GM21786 (cell line): ENCODE measurements at regions not wholly inside any gene's neighbourhood (a gene's known extent, or its start where the extent isn't known, plus 50 kb on each side); places are given as distances from the start of the nearest gene placed in this dataset.

Experiments used
- ATAC-seq: cut with Tn5 transposase; IDR thresholded peaks from one replicate; pipeline ENCODE4 v1.9.1; 2021; ENCODE audit not compliant: unreplicated experiment

- ATAC-seq = no peak
Measured at GRCh38 chr9:91092214-91092613, 269.5 kb downstream of the AUH start.

GRCh38 chr9:91094324-91095088 is 267.2 kb downstream of the AUH start:
- ATAC-seq = no peak

DNA sequence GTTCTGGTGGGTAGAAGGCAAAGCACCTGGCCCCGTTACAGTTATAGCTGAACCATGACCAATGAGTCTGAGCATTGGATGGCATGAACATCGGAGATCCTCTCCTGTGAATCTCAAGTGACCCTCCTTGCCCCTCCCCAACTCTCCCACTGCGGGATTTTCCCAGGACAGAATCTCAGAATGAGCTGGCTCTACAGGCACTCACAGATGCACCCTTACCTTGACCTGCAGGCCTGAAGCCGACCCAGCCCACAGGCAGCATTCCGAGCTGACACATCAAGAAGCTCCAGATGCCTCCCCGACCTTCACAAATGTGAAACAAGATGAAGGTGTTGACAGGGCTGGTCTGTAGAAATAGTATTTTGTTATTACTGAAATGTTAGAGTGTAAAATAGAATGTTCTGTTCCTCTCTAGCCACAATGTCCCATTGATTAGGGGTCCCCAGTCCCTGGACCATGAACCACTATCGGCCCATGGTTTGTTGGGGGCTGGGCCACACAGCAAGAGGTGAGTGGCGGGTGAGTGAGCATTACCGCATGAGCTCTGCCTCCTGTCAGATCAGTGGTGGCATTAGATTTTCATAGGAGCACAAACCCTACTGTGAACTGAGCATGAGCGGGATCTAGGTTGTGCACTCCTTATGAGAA is 263.4 kb downstream of the AUH start:
- ATAC-seq = no peak

DNA sequence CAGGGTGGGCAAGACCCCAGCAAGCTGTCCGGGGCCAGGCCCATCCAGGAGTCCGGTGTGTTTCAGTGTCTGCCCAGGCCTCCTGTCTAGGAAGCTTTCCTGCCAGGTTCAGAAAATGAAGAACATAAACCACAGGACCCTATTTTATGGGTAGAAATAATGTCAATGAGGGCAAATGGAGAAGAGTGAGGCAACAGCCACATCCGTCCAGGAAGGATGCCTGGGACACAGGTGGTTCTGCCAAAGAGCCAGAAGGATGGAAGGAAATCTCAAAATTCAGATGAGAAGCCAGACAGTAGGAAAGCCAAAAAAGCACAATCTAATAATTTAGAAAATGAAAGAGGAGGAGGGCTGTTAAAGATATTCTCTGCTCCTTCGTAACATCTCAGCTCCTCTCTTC is 262.3 kb downstream of the AUH start:
- no peak for ATAC-seq

DNA sequence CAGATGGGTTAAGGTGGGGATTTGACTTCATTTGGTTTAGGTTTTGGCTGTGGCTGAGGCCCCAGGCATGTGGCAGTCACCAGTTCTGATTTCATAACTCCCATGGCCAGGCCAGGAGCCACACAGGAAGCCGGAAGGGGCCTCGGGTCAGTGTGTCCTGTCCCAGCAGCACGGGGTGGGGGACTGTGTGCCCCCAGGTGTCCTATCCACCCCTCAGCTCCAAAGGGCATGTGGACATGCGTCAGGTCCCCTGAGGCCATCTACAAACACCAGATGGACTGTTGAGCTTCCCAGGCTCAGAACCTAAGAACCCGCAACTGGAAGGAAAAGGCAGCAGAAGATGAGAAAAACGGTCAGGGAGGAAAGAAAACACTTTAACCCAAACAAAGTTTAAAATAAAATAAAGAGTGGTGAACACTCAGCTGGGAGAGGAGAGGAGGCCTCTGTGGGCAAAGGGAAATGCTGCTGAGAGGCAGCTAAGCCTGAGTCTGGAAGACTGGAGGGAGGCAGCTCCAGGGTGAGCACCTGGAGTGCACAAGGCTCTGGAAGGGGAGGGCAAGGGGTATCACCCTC is 260.8 kb downstream of the AUH start:
- no peak for ATAC-seq

- ATAC-seq = no peak
Measured at GRCh38 chr9:91101611-91102168, 260.0 kb downstream of the AUH start.

- no peak for ATAC-seq
Measured at GRCh38 chr9:91102269-91102668, 259.4 kb downstream of the AUH start.

- no peak for ATAC-seq
Measured at GRCh38 chr9:91103931-91104330, 257.8 kb downstream of the AUH start.

DNA sequence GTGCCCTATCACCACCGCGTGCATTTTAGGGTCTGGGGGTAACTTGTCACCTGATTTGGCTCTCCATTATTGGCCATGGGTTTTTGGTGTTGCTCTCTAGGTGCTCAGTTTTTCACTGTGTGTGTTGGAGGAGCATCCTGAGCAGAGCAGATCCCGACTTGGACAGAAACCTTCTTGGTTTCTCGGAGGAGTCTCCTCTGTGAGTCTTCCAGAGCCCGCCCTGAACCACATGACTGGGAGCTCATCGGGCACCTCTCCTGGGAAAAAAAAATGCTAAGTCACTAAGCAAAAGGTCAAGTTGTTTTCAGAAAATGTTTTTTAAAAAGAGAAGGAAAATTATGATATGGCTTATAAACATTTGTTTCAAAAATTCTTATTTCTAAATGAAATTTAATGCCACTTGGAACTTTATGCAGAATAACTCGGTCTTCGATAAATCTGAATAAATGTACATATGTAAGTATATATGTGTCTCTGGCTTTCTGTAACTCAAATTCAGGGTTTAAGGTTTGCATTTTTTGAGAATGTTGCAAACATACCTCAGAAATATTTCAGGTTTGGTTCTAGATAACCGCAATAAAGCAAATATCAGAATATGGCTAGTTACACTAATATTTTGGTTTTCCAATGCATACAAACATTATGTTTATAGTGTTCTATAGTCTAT is 255.2 kb downstream of the AUH start:
- no peak for ATAC-seq

GRCh38 chr9:91111226-91111625 is 250.5 kb downstream of the AUH start:
- ATAC-seq = no peak

- ATAC-seq = no peak
Measured at GRCh38 chr9:91111876-91112275, 249.8 kb downstream of the AUH start.

GRCh38 chr9:91113016-91113415 is 248.7 kb downstream of the AUH start:
- ATAC-seq = no peak

DNA sequence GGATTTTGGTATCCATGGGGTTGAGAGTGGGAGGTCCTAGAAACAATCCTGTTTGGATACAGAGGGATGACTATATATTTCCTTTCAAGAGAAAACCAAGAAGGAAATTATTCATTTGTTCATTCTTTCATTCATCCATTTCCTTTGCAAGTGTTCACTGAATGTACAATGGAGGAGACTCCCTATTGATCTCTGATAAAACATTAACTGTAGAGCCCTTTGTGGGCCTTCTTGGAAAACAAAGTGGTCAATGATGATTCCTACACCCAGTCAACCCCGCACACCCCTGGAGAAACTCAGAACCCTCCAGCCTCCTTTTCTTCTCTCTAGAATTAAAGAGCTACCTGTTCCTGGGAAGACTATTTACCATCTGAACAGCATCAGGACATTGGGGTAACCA is 247.3 kb downstream of the AUH start:
- ATAC-seq = no peak

GRCh38 chr9:91116211-91116610 is 245.5 kb downstream of the AUH start:
- ATAC-seq = no peak

GRCh38 chr9:91116711-91117110 is 245.0 kb downstream of the AUH start:
- no peak for ATAC-seq

DNA sequence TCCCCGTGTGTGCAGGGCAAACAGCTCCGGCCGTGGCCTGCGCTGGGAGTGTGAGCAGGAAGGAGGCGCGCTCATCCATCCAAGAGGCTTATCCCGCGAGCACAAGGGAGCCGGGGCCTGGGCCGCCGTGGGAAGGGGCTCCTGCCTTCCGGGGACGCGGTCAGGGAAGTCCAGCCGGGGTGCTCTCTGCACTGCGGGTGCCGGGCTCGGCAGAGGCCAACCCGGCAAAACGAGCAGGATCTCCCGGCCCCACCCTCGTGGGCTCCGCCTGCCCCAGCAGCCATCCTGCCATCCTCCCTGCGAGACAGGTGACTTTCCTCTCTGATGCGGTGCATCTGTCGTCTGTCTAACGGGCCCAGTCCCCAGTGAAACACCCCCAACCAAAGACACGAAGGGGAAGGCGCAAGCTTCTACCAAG is 244.2 kb downstream of the AUH start:
- ATAC-seq = no peak

DNA sequence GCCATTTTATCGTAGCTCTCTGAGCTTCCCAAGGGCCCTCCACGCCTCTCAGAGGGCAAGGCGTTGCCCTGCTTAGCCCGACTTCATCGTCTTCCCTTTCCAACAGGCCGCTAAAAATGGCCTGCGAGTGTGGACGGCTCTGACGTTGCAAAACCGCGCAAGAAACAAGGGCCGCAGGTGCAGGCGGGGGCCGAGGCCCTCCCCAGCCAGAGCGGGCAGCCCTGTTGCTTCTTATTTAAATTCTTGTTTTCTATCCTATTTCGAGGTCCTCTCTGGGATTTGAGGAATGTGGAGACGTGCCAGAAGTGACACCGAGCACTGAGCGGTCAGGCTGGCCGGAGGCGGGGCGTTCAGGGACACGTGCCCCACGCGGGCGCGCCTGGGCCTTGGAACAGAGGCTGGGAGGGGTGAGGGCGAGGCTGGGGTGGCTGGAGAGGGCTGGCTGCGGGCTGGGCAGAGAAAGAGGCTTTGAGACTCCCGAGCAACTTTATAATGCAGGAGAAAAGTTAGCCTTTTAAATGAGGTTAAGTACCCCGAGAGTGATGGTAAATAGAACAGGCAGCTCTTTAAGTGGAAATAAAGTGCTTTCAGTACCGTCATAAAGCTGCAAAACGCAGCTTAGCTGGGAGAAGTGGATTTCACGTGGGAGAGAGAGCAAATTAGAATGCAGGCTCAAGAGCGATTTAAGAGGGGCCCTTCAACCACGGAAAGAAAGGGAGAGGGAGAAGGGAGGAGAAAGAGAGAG is 243.6 kb downstream of the AUH start:
- no peak for ATAC-seq

DNA sequence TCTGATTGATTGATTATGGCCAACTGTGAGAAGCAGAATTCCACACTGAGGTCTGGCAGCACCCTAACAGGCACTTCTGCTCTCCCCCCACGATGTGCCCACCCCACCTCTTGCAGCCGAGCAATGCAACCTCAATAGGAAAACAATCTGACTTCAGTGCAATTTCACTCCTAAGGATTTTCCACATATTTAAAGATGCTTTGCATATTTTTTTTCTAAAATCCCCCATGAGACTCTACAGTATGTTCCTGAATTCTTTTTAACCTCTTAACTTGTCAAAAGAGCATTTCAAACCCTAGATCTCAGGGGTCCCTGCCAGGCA is 243.1 kb downstream of the AUH start:
- ATAC-seq = no peak

- ATAC-seq = no peak
Measured at GRCh38 chr9:91119142-91119541, 242.6 kb downstream of the AUH start.

DNA sequence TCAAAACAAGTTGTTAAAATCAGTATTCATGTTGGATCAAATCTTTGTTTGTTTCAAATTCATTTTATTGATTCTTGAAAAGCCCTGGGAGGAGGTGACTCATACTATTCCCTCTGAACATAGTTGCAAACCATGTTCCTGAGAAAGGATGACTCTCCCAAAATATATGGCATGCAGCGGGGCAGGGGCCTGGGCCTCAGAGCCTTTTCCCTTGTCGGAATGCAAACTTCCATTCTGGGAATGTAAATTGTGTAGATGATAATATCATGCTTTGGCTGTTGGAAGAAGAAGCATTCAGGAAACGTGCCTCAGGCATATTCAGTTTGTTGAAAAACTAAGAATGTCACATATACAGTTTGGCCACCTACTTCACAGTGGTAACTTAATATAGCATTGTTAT is 242.0 kb downstream of the AUH start:
- no peak for ATAC-seq

DNA sequence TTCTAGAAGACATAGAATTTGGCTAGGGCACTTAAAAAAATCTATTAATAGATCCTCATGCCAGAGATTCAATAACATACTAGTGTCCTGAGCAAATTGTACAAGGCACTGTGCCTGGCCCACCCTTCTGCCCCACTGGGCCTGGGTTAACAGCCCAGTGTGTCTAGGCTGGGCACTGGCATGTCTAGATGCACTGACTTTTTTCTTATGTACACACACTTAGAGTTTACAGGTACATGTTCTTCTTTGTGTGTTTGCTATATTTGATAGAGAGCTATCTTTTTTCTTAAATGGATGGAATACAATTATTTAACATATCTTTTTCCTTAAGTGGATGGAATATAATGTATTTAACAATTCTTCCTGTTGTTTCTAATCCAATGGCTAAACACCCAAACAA is 241.5 kb downstream of the AUH start:
- no peak for ATAC-seq
